GM12878 (cell line): ENCODE measurements at regions not wholly inside any gene's neighbourhood (a gene's known extent, or its start where the extent isn't known, plus 50 kb on each side); places are given as distances from the start of the nearest gene placed in this dataset.
"Not testable (repeated sequence)": the region's sequence is repeated elsewhere in the genome, so short reads cannot be mapped to it uniquely, and the experiment has no call there.

ENCODE experiments used
- ATAC-seq: fragments of 200-7000 bp; cut with Tn5 transposase; 3 replicates; pipeline ENCODE4 v1.9.1; 2020; ENCODE audit warnings: mild to moderate bottlenecking, moderate library complexity
- BruUV-seq: library from RNA; stranded (reverse); fragments of 400-500 nt; replicated peaks from 2 replicates; lab custom pipeline; 2021; lab: Mats Ljungman, UMichigan
- CTCF ChIA-PET: fragments of 300-600 bp; sonication (Branson Sonifier 250); formaldehyde crosslinking; extraction: SDS; loops from one replicate; lab custom pipeline; 2021; ENCODE audit warnings: inconsistent platforms; lab: Yijun Ruan, JAX
- POLR2A ChIA-PET: fragments of 350-600 bp; formaldehyde crosslinking; extraction: SDS; loops from one replicate; lab custom pipeline; 2021; ENCODE audit warnings: inconsistent platforms; lab: Charles Lee
- RAD21 ChIA-PET: fragments of 300-600 bp; sonication (Branson Sonifier 250); formaldehyde crosslinking; loops from one replicate; lab custom pipeline; 2023; ENCODE audit warnings: antibody characterized with exemption; ENCODE audit not compliant: unreplicated experiment; lab: Charles Lee
- SMC1A ChIA-PET: fragments of 300-600 bp; sonication (Branson Sonifier 250); formaldehyde crosslinking; loops from one replicate; lab custom pipeline; 2023; ENCODE audit not compliant: unreplicated experiment, uncharacterized antibody; lab: Charles Lee
- DNase-seq: peaks from one replicate; pipeline ENCODE4 v3.0.0-alpha.2; 2011; ENCODE audit warnings: low read depth, low spot score
- FAIRE-seq: peaks from 3 replicates; lab custom pipeline; 2011; peaks lifted over from hg19 to GRCh38; lab: Jason Lieb, UNC
- H2AFZ ChIP-seq: 2 replicates; pipeline ENCODE4 v1.6.0; 2011; ENCODE audit warnings: low read depth, low read length, control low read depth; ENCODE audit not compliant: control insufficient read depth
- H3K27ac ChIP-seq: 2 replicates; pipeline ENCODE4 v1.5.1; 2011; ENCODE audit warnings: control low read depth; ENCODE audit not compliant: control insufficient read depth, insufficient read depth
- H3K27me3 ChIP-seq, 2 experiments: replicated peaks in 1 of 2; 2 replicates each; pipeline versions ENCODE4 v1.6.0 to v1.6.1; 2011; ENCODE audit warnings: low read length in 1 of 2; ENCODE audit not compliant: control insufficient read depth in 2 of 2, insufficient read depth in 2 of 2
- H3K36me3 ChIP-seq, 2 experiments: 2 replicates each; pipeline ENCODE4 v1.5.1; 2011; ENCODE audit warnings: low read length in 1 of 2; ENCODE audit not compliant: control insufficient read depth in 2 of 2, insufficient read depth in 2 of 2
- H3K4me1 ChIP-seq: 2 replicates; pipeline ENCODE4 v1.6.1; 2011; ENCODE audit warnings: mild to moderate bottlenecking, low read length, moderate library complexity, mixed read lengths; ENCODE audit not compliant: control insufficient read depth, insufficient read depth
- H3K4me2 ChIP-seq: 2 replicates; pipeline ENCODE4 v1.6.0; 2011; ENCODE audit warnings: control low read depth; ENCODE audit not compliant: control insufficient read depth, insufficient read depth
- H3K4me3 ChIP-seq: fragments of 200-600 bp; sonication (generic); 2 replicates; pipeline ENCODE4 v1.5.1; 2016
- H3K79me2 ChIP-seq: 2 replicates; pipeline ENCODE4 v1.6.0; 2011; ENCODE audit warnings: low read length; ENCODE audit not compliant: control insufficient read depth, insufficient read depth
- H3K9ac ChIP-seq: 2 replicates; pipeline ENCODE4 v1.8.0; 2011; ENCODE audit warnings: low read length, control low read depth, mixed read lengths; ENCODE audit not compliant: control insufficient read depth, insufficient read depth
- H3K9me3 ChIP-seq: replicated peaks from 3 replicates; pipeline ENCODE4 v1.5.1; 2011; ENCODE audit warnings: mild to moderate bottlenecking, low read length; ENCODE audit not compliant: control insufficient read depth, insufficient read depth
- H4K20me1 ChIP-seq: 2 replicates; pipeline ENCODE4 v1.6.0; 2011; ENCODE audit not compliant: control insufficient read depth, insufficient read depth
- BACH1 ChIP-seq: fragments of 450-650 bp; IDR thresholded peaks from 2 replicates; pipeline ENCODE4 v1.6.1; 2017; ENCODE audit warnings: mild to moderate bottlenecking, borderline replicate concordance
- BCL11A ChIP-seq: IDR thresholded peaks from 2 replicates; pipeline ENCODE4 v1.6.1; 2011; ENCODE audit warnings: low read depth, low read length
- CBX3 ChIP-seq: fragments of 200-600 bp; sonication (generic); IDR thresholded peaks from 2 replicates; pipeline ENCODE4 v1.6.1; 2016; ENCODE audit warnings: low read depth, borderline replicate concordance
- CREM ChIP-seq: IDR thresholded peaks from 2 replicates; pipeline ENCODE4 v1.6.1; 2014; ENCODE audit warnings: antibody characterized with exemption, low read depth
- JUND ChIP-seq: IDR thresholded peaks from 2 replicates; pipeline ENCODE4 v1.6.1; 2012; ENCODE audit warnings: low read depth, mild to moderate bottlenecking, low read length, improper control_type of control experiment, moderate library complexity
- LARP7 ChIP-seq: fragments of 450-650 bp; IDR thresholded peaks from 2 replicates; pipeline ENCODE4 v1.6.1; 2017; ENCODE audit warnings: mild to moderate bottlenecking
- NFXL1 ChIP-seq: fragments of 450-650 bp; IDR thresholded peaks from 2 replicates; pipeline ENCODE4 v1.6.1; 2017; ENCODE audit warnings: antibody characterized with exemption, mild to moderate bottlenecking, borderline replicate concordance
- PML ChIP-seq: IDR thresholded peaks from 2 replicates; pipeline ENCODE4 v1.6.1; 2012; ENCODE audit warnings: low read length, inconsistent platforms
- RBBP5 ChIP-seq: fragments of 200-600 bp; sonication (generic); conservative IDR thresholded peaks from 2 replicates; pipeline ENCODE4 v1.6.1; 2016
- RELA ChIP-seq: fragments of 450-650 bp; IDR thresholded peaks from 2 replicates; pipeline ENCODE4 v1.8.0; 2014; ENCODE audit warnings: borderline replicate concordance; ENCODE audit not compliant: partially characterized antibody
- REST ChIP-seq: IDR thresholded peaks from 2 replicates; pipeline ENCODE4 v1.6.1; 2012; ENCODE audit warnings: mild to moderate bottlenecking, low read depth, low read length
- RFX5 ChIP-seq: IDR thresholded peaks from 2 replicates; pipeline ENCODE4 v1.6.1; 2011; ENCODE audit warnings: low read depth, low read length, improper control_type of control experiment
- SMAD1 ChIP-seq: fragments of 450-650 bp; IDR thresholded peaks from 2 replicates; pipeline ENCODE4 v1.6.1; 2018; ENCODE audit warnings: mild to moderate bottlenecking, low read depth; ENCODE audit not compliant: partially characterized antibody
- SMARCA5 ChIP-seq: fragments of 450-650 bp; IDR thresholded peaks from 2 replicates; pipeline ENCODE4 v1.6.1; 2017; ENCODE audit warnings: mild to moderate bottlenecking
- SRF ChIP-seq, 2 experiments: IDR thresholded peaks; 2 replicates each; pipeline ENCODE4 v1.6.1; 2011; ENCODE audit warnings: low read depth in 2 of 2, low read length in 2 of 2, mild to moderate bottlenecking in 1 of 2, moderate library complexity in 1 of 2
- TCF7 ChIP-seq: IDR thresholded peaks from 2 replicates; pipeline ENCODE4 v1.6.1; 2014; ENCODE audit warnings: antibody characterized with exemption, borderline replicate concordance
- ZNF384 ChIP-seq: IDR thresholded peaks from 2 replicates; pipeline ENCODE4 v1.6.1; 2012; ENCODE audit warnings: low read depth, mild to moderate bottlenecking, low read length, improper control_type of control experiment, borderline replicate concordance
- WGBS: methylation state at CpG from one replicate; pipeline ENCODE4 v1.1.6; 2016; ENCODE audit warnings: low lambda C conversion rate; ENCODE audit not compliant: insufficient replicate concordance, insufficient coverage; ENCODE audit errors: missing lambda C conversion rate; 5-methylcytosine and 5-hydroxymethylcytosine counted together
- in situ Hi-C: fragments of 300-500 bp; cut with MboI; formaldehyde crosslinking; loops from 9 replicates; pipeline ENCODE4 v1.14.3; 2018; ENCODE audit warnings: mixed read lengths
- intact Hi-C: fragments of 100-400 bp; cut with micrococcal nuclease; formaldehyde crosslinking; loops from one replicate; pipeline ENCODE4 v1.14.2; 2022; ENCODE audit not compliant: unreplicated experiment
- TF ChIP-seq, protein P1 (sequence below): IDR thresholded peaks from 2 replicates; pipeline ENCODE4 v1.6.1; 2011; ENCODE audit warnings: low read depth, mild to moderate bottlenecking, low read length, moderate library complexity, borderline replicate concordance; ENCODE audit errors: extremely low read depth

- no peaks in the 10 kb centered on the region for H3K36me3 ChIP-seq
- DNase-seq (no peak), ATAC-seq (no peak), FAIRE-seq (no peak)
- WGBS: 98% methylated on average over 3 of the region's 3 CpGs
- in situ Hi-C loops (no loop called here), intact Hi-C loops (no loop called here)
- H3K9me3 ChIP-seq: peaks cover under 1% of the 10 kb centered on the region; the same call in 2 of the 3 replicates
- H3K4me1 ChIP-seq: peaks cover 28% of the 10 kb centered on the region
- TF ChIP-seq BACH1 (no peak), RBBP5 (no peak), CREM (no peak), BCL11A (no peak), NFXL1 (no peak), LARP7 (no peak), SMARCA5 (no peak), RFX5 (no peak), TCF7 (no peak), SRF (IDR thresholded peaks at IDR 0.05; ENCODE audit: low read depth in 2 of 2, low read length in 2 of 2) (no peak), JUND (no peak), SMAD1 (no peak), ZNF384 (no peak), CBX3 (no peak), REST (no peak), PML (no peak), RELA (no peak)
- TF ChIP-seq, protein P1, sequence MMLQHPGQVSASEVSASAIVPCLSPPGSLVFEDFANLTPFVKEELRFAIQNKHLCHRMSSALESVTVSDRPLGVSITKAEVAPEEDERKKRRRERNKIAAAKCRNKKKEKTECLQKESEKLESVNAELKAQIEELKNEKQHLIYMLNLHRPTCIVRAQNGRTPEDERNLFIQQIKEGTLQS: no peak
- ChIA-PET POLR2A (no interaction called here), SMC1A (interaction anchor here (0.7 to 1.7 kb wide), 4 partner anchors 10 to 37 kb away, joined by 3 to 6 read pairs (median 4); no protein-coding TSS in a partner anchor), CTCF (interaction anchor here (0.9 to 1.9 kb wide), 8 partner anchors 10 to 38 kb away, joined by 3 to 8 read pairs (median 5); no protein-coding TSS in a partner anchor), RAD21 (interaction anchor here (1.1 to 1.8 kb wide), 2 partner anchors 16 to 21 kb away, joined by 5 read pairs; no protein-coding TSS in a partner anchor)
- no peak overlapping the region for H3K4me3 ChIP-seq
- H3K79me2 ChIP-seq: peaks cover 5% of the 10 kb centered on the region
- H3K9ac ChIP-seq: no peak overlapping the region
- H4K20me1 ChIP-seq: no peaks in the 10 kb centered on the region
- no peaks in the 10 kb centered on the region for H3K27me3 ChIP-seq
- H3K4me2 ChIP-seq: no peak overlapping the region
- H2AFZ ChIP-seq: no peak overlapping the region
- BruUV-seq: no TSS peak
- no peak overlapping the region for H3K27ac ChIP-seq
These were observed 78.7 kb upstream of the LYZL2 start for GRCh38 chr10:30708234-30708633.

GRCh38 chr10:30706189-30706588 lies 76.6 kb upstream of the LYZL2 start:
- Histone ChIP-seq H3K4me3 (peak overlapping the region; percentile 35), H3K9ac (peak overlapping the region; percentile 82), H3K27ac (peak overlapping the region; percentile 99), H3K4me2 (peak overlapping the region; percentile 94), H2AFZ (peak overlapping the region; percentile 92), H3K4me1 (peaks cover 40% of the 10 kb centered on the region)
- ChIA-PET RAD21 (interaction anchor here (0.7 to 1.2 kb wide), 5 partner anchors 12 to 292 kb away, joined by 3 to 4 read pairs (median 3); no protein-coding TSS in a partner anchor), POLR2A (interaction anchor here (0.6 to 0.7 kb wide), 2 partner anchors 220 to 644 kb away, joined by 3 to 6 read pairs; no protein-coding TSS in a partner anchor), SMC1A (interaction anchor here (1.1 to 1.9 kb wide), 2 partner anchors 23 to 34 kb away, joined by 3 to 7 read pairs; no protein-coding TSS in a partner anchor), CTCF (interaction anchor here (0.6 to 1.7 kb wide), 6 partner anchors 10 to 1000 kb away, joined by 3 to 5 read pairs (median 3); no protein-coding TSS in a partner anchor)
- WGBS: 45% methylated on average over 1 of the region's 1 CpG
- H3K79me2 ChIP-seq, DNase-seq, intact Hi-C loops, H3K36me3 ChIP-seq, ATAC-seq, in situ Hi-C loops, FAIRE-seq, H3K9me3 ChIP-seq, BruUV-seq, H4K20me1 ChIP-seq, H3K27me3 ChIP-seq: not testable (repeated sequence)
